Endodermal cell (in vitro differentiated cells): ENCODE measurements at regions not wholly inside any gene's neighbourhood (a gene's known extent, or its start where the extent isn't known, plus 50 kb on each side); places are given as distances from the start of the nearest gene placed in this dataset.

Experiments used
- DNase-seq: peaks from one replicate; pipeline ENCODE4 v3.0.0-alpha.2; 2017
- H3K27ac ChIP-seq: 2 replicates; pipeline ENCODE4 v1.5.1; 2013; ENCODE audit warnings: mild to moderate bottlenecking, low read depth, low read length, moderate library complexity
- H3K27me3 ChIP-seq: 2 replicates; pipeline ENCODE4 v1.6.1; 2013; ENCODE audit warnings: mild to moderate bottlenecking, low read length, moderate library complexity; ENCODE audit not compliant: insufficient read depth, control insufficient read depth, poor library complexity, severe bottlenecking
- H3K36me3 ChIP-seq: 2 replicates; pipeline ENCODE4 v1.7.0; 2013; ENCODE audit warnings: mild to moderate bottlenecking, low read length, moderate library complexity; ENCODE audit not compliant: control insufficient read depth, insufficient read depth
- H3K4me1 ChIP-seq: one replicate; pipeline ENCODE4 v1.7.0; 2013; ENCODE audit warnings: low read length; ENCODE audit not compliant: control insufficient read depth, insufficient read depth
- H3K4me3 ChIP-seq: 2 replicates; pipeline ENCODE4 v1.5.1; 2013; ENCODE audit warnings: mild to moderate bottlenecking, low read length, moderate library complexity
- H3K9ac ChIP-seq: 2 replicates; pipeline ENCODE4 v1.6.1; 2013; ENCODE audit warnings: mild to moderate bottlenecking, low read length, moderate library complexity; ENCODE audit not compliant: poor library complexity, severe bottlenecking; ENCODE audit errors: extremely low read depth
- H3K9me3 ChIP-seq: 2 replicates; pipeline ENCODE4 v1.6.1; 2013; ENCODE audit warnings: mild to moderate bottlenecking, low read length, moderate library complexity; ENCODE audit not compliant: control insufficient read depth
- H3K27ac Mint-ChIP-seq: 2 replicates; pipeline ENCODE4 v1.8.0; 2020; ENCODE audit warnings: mixed read lengths
- H3K27me3 Mint-ChIP-seq: 2 replicates; pipeline ENCODE4 v1.8.0; 2021; ENCODE audit warnings: mild to moderate bottlenecking, mixed read lengths; ENCODE audit not compliant: insufficient read depth
- H3K36me3 Mint-ChIP-seq: 2 replicates; pipeline ENCODE4 v1.8.0; 2020; ENCODE audit warnings: low read depth, mixed read lengths
- H3K4me1 Mint-ChIP-seq: 2 replicates; pipeline ENCODE4 v1.8.0; 2020; ENCODE audit warnings: mixed read lengths
- H3K4me3 Mint-ChIP-seq: 2 replicates; pipeline ENCODE4 v1.8.0; 2020; ENCODE audit warnings: mild to moderate bottlenecking, moderate library complexity, mixed read lengths
- H3K9me3 Mint-ChIP-seq: 2 replicates; pipeline ENCODE4 v1.8.0; 2020; ENCODE audit warnings: mild to moderate bottlenecking, mixed read lengths
- WGBS, 2 experiments: methylation state at CpG; one replicate each; pipeline versions ENCODE4 v1.1.5 to v1.1.7; 2013; ENCODE audit warnings: missing lambda C conversion rate in 2 of 2, mixed read lengths in 1 of 2; ENCODE audit not compliant: insufficient coverage in 1 of 2, insufficient read length in 1 of 2; 5-methylcytosine and 5-hydroxymethylcytosine counted together
- TF ChIP-seq, protein P1 (sequence below): fragments of 200-600 bp; sonication (generic); conservative IDR thresholded peaks from 2 replicates; pipeline ENCODE4 v1.5.0; 2021; ENCODE audit warnings: antibody characterized with exemption, mild to moderate bottlenecking

DNA sequence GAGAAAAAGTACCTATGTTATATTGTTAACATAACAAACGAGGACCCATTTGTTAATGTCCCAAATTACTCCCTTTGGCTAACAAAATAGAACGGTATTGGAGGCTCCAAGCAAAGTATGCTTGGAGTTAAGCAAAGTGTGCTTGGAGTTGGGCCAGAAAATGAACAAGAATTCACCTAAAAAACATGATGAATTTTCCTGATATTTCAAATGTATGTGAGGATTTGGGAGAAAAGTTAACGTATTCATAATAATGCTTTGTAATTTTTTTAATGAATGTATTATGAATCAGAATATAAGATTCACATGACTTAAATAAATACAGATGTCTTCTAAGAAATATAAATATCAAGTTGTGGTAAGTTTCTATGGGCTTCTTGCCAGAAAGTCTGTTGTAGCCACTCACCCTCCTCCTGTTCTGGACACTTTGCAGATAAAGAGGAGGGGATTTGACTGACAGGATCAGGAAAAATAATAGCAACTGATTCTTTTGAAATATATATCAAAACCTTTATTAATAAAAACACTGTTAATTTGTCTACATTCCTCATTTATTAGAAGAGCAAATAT is 423.7 kb upstream of the MMADHC start:
- no peak for DNase-seq
- H3K4me3 Mint-ChIP-seq = no peak overlapping the region
- no peaks in the 10 kb centered on the region for H3K4me1 Mint-ChIP-seq
- H3K27me3 ChIP-seq = no peaks in the 10 kb centered on the region
- 83 to 86% methylated on average over 1 to 3 of the region's 3 CpGs for WGBS, 2 experiments
- no peaks in the 10 kb centered on the region for H3K36me3 ChIP-seq
- no peak overlapping the region for H3K9ac ChIP-seq
- H3K9me3 ChIP-seq = no peaks in the 10 kb centered on the region
- no peaks in the 10 kb centered on the region for H3K36me3 Mint-ChIP-seq
- no peak overlapping the region for H3K27ac Mint-ChIP-seq
- no peaks in the 10 kb centered on the region for H3K27me3 Mint-ChIP-seq
- peaks cover 3% of the 10 kb centered on the region for H3K9me3 Mint-ChIP-seq
- no peaks in the 10 kb centered on the region for H3K4me1 ChIP-seq
- H3K4me3 ChIP-seq = no peak overlapping the region
- no peak overlapping the region for H3K27ac ChIP-seq
- TF ChIP-seq, protein P1, sequence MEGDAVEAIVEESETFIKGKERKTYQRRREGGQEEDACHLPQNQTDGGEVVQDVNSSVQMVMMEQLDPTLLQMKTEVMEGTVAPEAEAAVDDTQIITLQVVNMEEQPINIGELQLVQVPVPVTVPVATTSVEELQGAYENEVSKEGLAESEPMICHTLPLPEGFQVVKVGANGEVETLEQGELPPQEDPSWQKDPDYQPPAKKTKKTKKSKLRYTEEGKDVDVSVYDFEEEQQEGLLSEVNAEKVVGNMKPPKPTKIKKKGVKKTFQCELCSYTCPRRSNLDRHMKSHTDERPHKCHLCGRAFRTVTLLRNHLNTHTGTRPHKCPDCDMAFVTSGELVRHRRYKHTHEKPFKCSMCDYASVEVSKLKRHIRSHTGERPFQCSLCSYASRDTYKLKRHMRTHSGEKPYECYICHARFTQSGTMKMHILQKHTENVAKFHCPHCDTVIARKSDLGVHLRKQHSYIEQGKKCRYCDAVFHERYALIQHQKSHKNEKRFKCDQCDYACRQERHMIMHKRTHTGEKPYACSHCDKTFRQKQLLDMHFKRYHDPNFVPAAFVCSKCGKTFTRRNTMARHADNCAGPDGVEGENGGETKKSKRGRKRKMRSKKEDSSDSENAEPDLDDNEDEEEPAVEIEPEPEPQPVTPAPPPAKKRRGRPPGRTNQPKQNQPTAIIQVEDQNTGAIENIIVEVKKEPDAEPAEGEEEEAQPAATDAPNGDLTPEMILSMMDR = no peak

DNA sequence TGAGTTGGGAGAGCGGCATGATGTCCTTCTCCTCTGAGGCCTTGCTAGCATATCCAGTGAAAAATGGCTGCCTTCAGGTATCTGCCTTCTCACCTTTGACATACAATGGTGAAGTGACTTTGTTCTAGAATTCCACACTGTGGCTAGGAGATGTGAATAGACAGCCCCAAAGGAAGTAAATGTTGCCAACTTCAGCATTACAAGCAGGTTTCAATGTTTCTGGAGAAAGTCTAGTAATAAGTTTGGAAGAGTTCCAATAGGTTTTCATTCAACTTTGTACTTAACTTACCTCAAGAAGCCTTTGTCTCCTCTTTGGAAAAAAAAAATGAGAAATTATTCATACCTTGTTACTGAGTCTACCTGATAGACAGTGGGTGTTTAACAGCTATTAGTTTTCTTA is 421.3 kb upstream of the MMADHC start:
- Mint-ChIP-seq H3K4me3 (no peak overlapping the region), H3K4me1 (no peaks in the 10 kb centered on the region), H3K36me3 (no peaks in the 10 kb centered on the region), H3K27me3 (no peaks in the 10 kb centered on the region), H3K27ac (no peak overlapping the region), H3K9me3 (no peaks in the 10 kb centered on the region)
- no peak overlapping the region for H3K27ac ChIP-seq
- H3K9me3 ChIP-seq = no peaks in the 10 kb centered on the region
- WGBS, 2 experiments = 96 to 100% methylated on average over 1 of the region's 1 CpG
- H3K27me3 ChIP-seq = no peaks in the 10 kb centered on the region
- H3K36me3 ChIP-seq = no peaks in the 10 kb centered on the region
- no peak overlapping the region for H3K4me3 ChIP-seq
- no peaks in the 10 kb centered on the region for H3K4me1 ChIP-seq
- no peak overlapping the region for H3K9ac ChIP-seq
- no peak for DNase-seq
- TF ChIP-seq, protein P1 = no peak

DNA sequence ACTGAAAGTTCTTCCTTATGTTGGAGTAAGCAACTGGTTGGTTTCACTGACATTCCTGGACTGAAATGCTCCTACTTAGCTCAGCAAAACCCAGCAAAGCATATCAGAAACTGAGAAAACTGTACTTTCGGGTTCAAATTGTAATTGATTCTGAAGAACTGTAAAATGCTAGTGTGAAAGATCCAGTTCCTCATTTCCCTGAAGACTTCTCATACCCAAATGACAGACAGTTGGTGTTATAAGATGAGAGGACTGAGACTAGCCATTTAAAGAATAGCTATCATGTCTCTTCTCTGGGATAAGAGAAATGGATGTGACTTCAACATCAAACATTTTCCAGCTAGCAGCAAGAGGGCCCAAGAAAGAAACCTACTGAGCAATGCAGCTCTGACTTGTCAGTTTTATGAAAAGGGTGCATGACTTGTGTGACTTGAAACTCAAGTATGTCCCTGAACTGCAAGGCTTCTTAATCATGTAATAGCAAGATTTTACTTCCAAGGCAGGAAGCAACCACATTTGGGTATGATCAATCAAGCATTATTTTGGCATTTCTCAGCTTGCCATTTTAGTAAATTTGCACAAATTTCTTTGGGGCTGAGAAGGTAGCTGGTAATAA is 420.3 kb upstream of the MMADHC start:
- Mint-ChIP-seq H3K27me3 (no peaks in the 10 kb centered on the region), H3K36me3 (no peaks in the 10 kb centered on the region), H3K4me3 (no peak overlapping the region), H3K4me1 (no peaks in the 10 kb centered on the region), H3K27ac (no peak overlapping the region), H3K9me3 (no peaks in the 10 kb centered on the region)
- Histone ChIP-seq H3K36me3 (no peaks in the 10 kb centered on the region), H3K9me3 (no peaks in the 10 kb centered on the region), H3K4me3 (no peak overlapping the region), H3K27ac (no peak overlapping the region), H3K4me1 (no peaks in the 10 kb centered on the region), H3K27me3 (no peaks in the 10 kb centered on the region), H3K9ac (no peak overlapping the region)
- TF ChIP-seq, protein P1 = no peak
- no peak for DNase-seq
- 94 to 100% methylated on average over 1 of the region's 1 CpG for WGBS, 2 experiments
